GM23338 (cell line): ENCODE measurements at regions not wholly inside any gene's neighbourhood (a gene's known extent, or its start where the extent isn't known, plus 50 kb on each side); places are given as distances from the start of the nearest gene placed in this dataset.
A peak's percentile ranks its signal among the peaks of the same experiment; 100 is the strongest.

Source experiments
- ATAC-seq: fragments of 200-7000 bp; cut with Tn5 transposase; 3 replicates; pipeline ENCODE4 v1.9.1; 2020
- DNase-seq: peaks from one replicate; pipeline ENCODE4 v3.0.0-alpha.2; 2015; ENCODE audit warnings: low spot score
- H2AFZ ChIP-seq: fragments of 200-600 bp; sonication (generic); 2 replicates; pipeline ENCODE4 v1.8.0; 2016; ENCODE audit warnings: antibody characterized with exemption, mild to moderate bottlenecking, moderate library complexity
- H3F3A ChIP-seq: fragments of 200-600 bp; sonication (generic); replicated peaks from 2 replicates; pipeline ENCODE4 v1.8.0; 2017; ENCODE audit warnings: antibody characterized with exemption, mixed run types, low read depth
- H3K27ac ChIP-seq: fragments of 200-600 bp; sonication (generic); 2 replicates; pipeline ENCODE4 v1.6.1; 2016; ENCODE audit warnings: low read depth
- H3K27me3 ChIP-seq: fragments of 200-600 bp; sonication (generic); 2 replicates; pipeline ENCODE4 v1.8.0; 2016; ENCODE audit warnings: mild to moderate bottlenecking, mixed run types, moderate library complexity; ENCODE audit not compliant: insufficient read depth
- H3K36me3 ChIP-seq: fragments of 200-600 bp; sonication (generic); 2 replicates; pipeline ENCODE4 v1.8.0; 2016; ENCODE audit warnings: mild to moderate bottlenecking; ENCODE audit not compliant: insufficient read depth
- H3K4me1 ChIP-seq: fragments of 200-600 bp; sonication (generic); 2 replicates; pipeline ENCODE4 v1.8.0; 2016; ENCODE audit warnings: mild to moderate bottlenecking, moderate library complexity; ENCODE audit not compliant: insufficient read depth
- H3K4me2 ChIP-seq: fragments of 200-600 bp; sonication (generic); 2 replicates; pipeline ENCODE4 v1.7.1; 2017; ENCODE audit warnings: mixed run types
- H3K4me3 ChIP-seq: fragments of 200-600 bp; sonication (generic); 2 replicates; pipeline ENCODE4 v1.6.1; 2016; ENCODE audit warnings: mixed run types
- H3K79me2 ChIP-seq: fragments of 200-600 bp; sonication (generic); replicated peaks from 2 replicates; pipeline ENCODE4 v1.8.0; 2017; ENCODE audit warnings: mild to moderate bottlenecking; ENCODE audit not compliant: insufficient read depth
- H3K9me2 ChIP-seq: fragments of 200-600 bp; sonication (generic); 2 replicates; pipeline ENCODE4 v1.8.0; 2017; ENCODE audit not compliant: insufficient read depth
- H4K20me1 ChIP-seq: fragments of 200-600 bp; sonication (generic); replicated peaks from 2 replicates; pipeline ENCODE4 v1.8.0; 2017; ENCODE audit warnings: mild to moderate bottlenecking; ENCODE audit not compliant: insufficient read depth
- H3K27ac Mint-ChIP-seq: 2 replicates; pipeline ENCODE4 v1.8.0; 2020; ENCODE audit warnings: inconsistent platforms, mild to moderate bottlenecking, moderate library complexity, mixed read lengths
- H3K27me3 Mint-ChIP-seq: 3 replicates; pipeline ENCODE4 v1.8.0; 2022; ENCODE audit warnings: low read depth, mild to moderate bottlenecking, moderate library complexity, mixed read lengths, inconsistent platforms; ENCODE audit not compliant: insufficient read depth, poor library complexity
- H3K36me3 Mint-ChIP-seq: 3 replicates; pipeline ENCODE4 v1.8.0; 2021; ENCODE audit warnings: low read depth, mild to moderate bottlenecking, inconsistent platforms, moderate library complexity, mixed read lengths
- H3K4me1 Mint-ChIP-seq: 3 replicates; pipeline ENCODE4 v1.8.0; 2020; ENCODE audit warnings: mild to moderate bottlenecking, inconsistent platforms, mixed read lengths
- H3K4me3 Mint-ChIP-seq: 3 replicates; pipeline ENCODE4 v1.8.0; 2021; ENCODE audit warnings: moderate library complexity, mild to moderate bottlenecking, inconsistent platforms, mixed read lengths
- H3K9me3 Mint-ChIP-seq: 3 replicates; pipeline ENCODE4 v1.8.0; 2020; ENCODE audit warnings: moderate library complexity, mild to moderate bottlenecking, inconsistent platforms, mixed read lengths
- EZH2 ChIP-seq: fragments of 200-600 bp; sonication (generic); IDR thresholded peaks from one replicate; pipeline ENCODE4 v1.8.0; 2017; ENCODE audit warnings: antibody characterized with exemption, mild to moderate bottlenecking, low read depth; ENCODE audit not compliant: unreplicated experiment
- JUNB ChIP-seq: IDR thresholded peaks from one replicate; pipeline ENCODE4 v1.6.1; 2016; ENCODE audit warnings: antibody characterized with exemption; ENCODE audit not compliant: unreplicated experiment
- NANOG ChIP-seq: IDR thresholded peaks from 2 replicates; pipeline ENCODE4 v1.6.1; 2016; ENCODE audit warnings: antibody characterized with exemption, borderline replicate concordance
- POLR2AphosphoS5 ChIP-seq: IDR thresholded peaks from 2 replicates; pipeline ENCODE4 v1.6.1; 2016; ENCODE audit warnings: antibody characterized with exemption, low read depth
- STAT1 ChIP-seq: IDR thresholded peaks from one replicate; pipeline ENCODE4 v1.6.1; 2016; ENCODE audit warnings: antibody characterized with exemption; ENCODE audit not compliant: unreplicated experiment
- ZNF114 ChIP-seq: fragments of 250-450 bp; sonication (Bioruptor Pico); IDR thresholded peaks from 2 replicates; pipeline ENCODE4 v1.5.0; 2020; ENCODE audit warnings: mild to moderate bottlenecking, moderate library complexity
- ZNF331 ChIP-seq: fragments of 250-450 bp; sonication (Bioruptor Pico); IDR thresholded peaks from 2 replicates; pipeline ENCODE4 v1.5.0; 2020; ENCODE audit warnings: low read depth, mild to moderate bottlenecking, moderate library complexity
- TF ChIP-seq, protein P1 (sequence below): IDR thresholded peaks from one replicate; pipeline ENCODE4 v1.6.1; 2018; ENCODE audit warnings: antibody characterized with exemption; ENCODE audit not compliant: unreplicated experiment
- TF ChIP-seq, protein P2 (sequence below), 2 experiments: fragments of 200-600 bp in 1 of 2; sonication (generic) in 1 of 2; conservative IDR thresholded peaks; 2 replicates each; pipeline versions ENCODE4 v1.5.1 to v1.6.1; 2016 to 2017; ENCODE audit warnings: antibody characterized with exemption in 2 of 2, low read depth in 2 of 2, mild to moderate bottlenecking in 2 of 2, moderate library complexity in 1 of 2

DNA sequence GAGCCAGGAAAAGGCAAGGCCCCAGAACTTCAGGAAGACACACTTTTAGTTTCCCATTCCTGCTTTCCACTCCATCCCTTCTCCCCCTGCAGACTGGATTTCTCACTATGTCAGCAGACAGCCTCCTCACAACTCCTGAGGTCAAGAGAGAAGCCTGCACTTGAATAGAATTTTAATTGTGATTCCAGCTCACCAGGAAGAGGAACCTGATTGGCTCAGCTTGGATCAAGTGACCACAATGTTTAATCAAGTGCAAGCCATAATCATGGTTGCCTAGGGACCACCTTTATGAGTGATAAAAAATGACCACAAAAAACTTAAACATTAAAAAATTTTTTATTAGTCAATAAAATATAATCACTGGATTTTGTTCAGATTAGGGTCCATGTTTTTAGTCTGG lies 244.7 kb upstream of the RHOBTB1 start:
- Histone ChIP-seq H3K79me2 (no peaks in the 10 kb centered on the region), H3K36me3 (no peaks in the 10 kb centered on the region), H4K20me1 (no peaks in the 10 kb centered on the region), H3K4me2 (no peak overlapping the region), H3K4me3 (no peak overlapping the region), H3K27me3 (no peaks in the 10 kb centered on the region), H3K9me2 (no peaks in the 10 kb centered on the region), H3K27ac (no peak overlapping the region), H3K4me1 (no peaks in the 10 kb centered on the region), H2AFZ (no peak overlapping the region), H3F3A (no peaks in the 10 kb centered on the region)
- Mint-ChIP-seq H3K36me3 (peaks cover 11% of the 10 kb centered on the region; the same call in 2 of the 3 replicates), H3K9me3 (peaks cover 19% of the 10 kb centered on the region), H3K4me3 (no peak overlapping the region), H3K27ac (no peak overlapping the region), H3K27me3 (no peaks in the 10 kb centered on the region), H3K4me1 (no peaks in the 10 kb centered on the region; the same call in 2 of the 3 replicates)
- ATAC-seq (no peak), DNase-seq (peak; percentile 19)
- TF ChIP-seq POLR2AphosphoS5 = no peak
- no peak for TF ChIP-seq ZNF331 (CRISPR knock-in tag)
- no peak for TF ChIP-seq NANOG
- TF ChIP-seq, protein P1, sequence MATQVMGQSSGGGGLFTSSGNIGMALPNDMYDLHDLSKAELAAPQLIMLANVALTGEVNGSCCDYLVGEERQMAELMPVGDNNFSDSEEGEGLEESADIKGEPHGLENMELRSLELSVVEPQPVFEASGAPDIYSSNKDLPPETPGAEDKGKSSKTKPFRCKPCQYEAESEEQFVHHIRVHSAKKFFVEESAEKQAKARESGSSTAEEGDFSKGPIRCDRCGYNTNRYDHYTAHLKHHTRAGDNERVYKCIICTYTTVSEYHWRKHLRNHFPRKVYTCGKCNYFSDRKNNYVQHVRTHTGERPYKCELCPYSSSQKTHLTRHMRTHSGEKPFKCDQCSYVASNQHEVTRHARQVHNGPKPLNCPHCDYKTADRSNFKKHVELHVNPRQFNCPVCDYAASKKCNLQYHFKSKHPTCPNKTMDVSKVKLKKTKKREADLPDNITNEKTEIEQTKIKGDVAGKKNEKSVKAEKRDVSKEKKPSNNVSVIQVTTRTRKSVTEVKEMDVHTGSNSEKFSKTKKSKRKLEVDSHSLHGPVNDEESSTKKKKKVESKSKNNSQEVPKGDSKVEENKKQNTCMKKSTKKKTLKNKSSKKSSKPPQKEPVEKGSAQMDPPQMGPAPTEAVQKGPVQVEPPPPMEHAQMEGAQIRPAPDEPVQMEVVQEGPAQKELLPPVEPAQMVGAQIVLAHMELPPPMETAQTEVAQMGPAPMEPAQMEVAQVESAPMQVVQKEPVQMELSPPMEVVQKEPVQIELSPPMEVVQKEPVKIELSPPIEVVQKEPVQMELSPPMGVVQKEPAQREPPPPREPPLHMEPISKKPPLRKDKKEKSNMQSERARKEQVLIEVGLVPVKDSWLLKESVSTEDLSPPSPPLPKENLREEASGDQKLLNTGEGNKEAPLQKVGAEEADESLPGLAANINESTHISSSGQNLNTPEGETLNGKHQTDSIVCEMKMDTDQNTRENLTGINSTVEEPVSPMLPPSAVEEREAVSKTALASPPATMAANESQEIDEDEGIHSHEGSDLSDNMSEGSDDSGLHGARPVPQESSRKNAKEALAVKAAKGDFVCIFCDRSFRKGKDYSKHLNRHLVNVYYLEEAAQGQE = no peak
- TF ChIP-seq EZH2 = no peak
- TF ChIP-seq, protein P2, sequence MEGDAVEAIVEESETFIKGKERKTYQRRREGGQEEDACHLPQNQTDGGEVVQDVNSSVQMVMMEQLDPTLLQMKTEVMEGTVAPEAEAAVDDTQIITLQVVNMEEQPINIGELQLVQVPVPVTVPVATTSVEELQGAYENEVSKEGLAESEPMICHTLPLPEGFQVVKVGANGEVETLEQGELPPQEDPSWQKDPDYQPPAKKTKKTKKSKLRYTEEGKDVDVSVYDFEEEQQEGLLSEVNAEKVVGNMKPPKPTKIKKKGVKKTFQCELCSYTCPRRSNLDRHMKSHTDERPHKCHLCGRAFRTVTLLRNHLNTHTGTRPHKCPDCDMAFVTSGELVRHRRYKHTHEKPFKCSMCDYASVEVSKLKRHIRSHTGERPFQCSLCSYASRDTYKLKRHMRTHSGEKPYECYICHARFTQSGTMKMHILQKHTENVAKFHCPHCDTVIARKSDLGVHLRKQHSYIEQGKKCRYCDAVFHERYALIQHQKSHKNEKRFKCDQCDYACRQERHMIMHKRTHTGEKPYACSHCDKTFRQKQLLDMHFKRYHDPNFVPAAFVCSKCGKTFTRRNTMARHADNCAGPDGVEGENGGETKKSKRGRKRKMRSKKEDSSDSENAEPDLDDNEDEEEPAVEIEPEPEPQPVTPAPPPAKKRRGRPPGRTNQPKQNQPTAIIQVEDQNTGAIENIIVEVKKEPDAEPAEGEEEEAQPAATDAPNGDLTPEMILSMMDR (conservative IDR thresholded peaks at IDR 0.05; ENCODE audit: low read depth in 2 of 2) = no peak
- TF ChIP-seq JUNB = no peak
- no peak for TF ChIP-seq ZNF114 (CRISPR knock-in tag)

DNA sequence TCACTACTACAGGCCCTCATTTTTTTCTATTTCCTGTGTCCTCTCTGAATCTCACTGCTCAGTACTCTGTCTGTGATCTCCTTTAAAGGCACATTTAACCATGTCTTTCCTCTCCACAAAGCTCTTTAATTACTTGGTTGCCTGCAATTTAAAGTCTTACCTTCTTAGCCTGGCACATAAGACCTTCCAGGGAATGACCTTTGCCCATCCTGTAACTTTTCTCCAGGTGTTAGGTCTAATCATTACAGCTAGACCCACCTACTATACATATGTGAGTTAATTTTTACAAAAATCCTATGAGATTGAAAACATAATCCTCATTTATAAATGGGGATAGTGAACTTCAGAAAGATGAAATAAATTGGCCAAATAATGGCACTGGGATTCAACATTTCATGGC lies 244.1 kb upstream of the RHOBTB1 start:
- no peak for DNase-seq
- no peak for ATAC-seq
- no peaks in the 10 kb centered on the region for H3K27me3 Mint-ChIP-seq
- H3K36me3 Mint-ChIP-seq = peaks cover 8% of the 10 kb centered on the region; the same call in 2 of the 3 replicates
- H3K9me2 ChIP-seq = no peaks in the 10 kb centered on the region
- H3K36me3 ChIP-seq = no peaks in the 10 kb centered on the region
- H4K20me1 ChIP-seq = no peaks in the 10 kb centered on the region
- no peak overlapping the region for H3K4me3 Mint-ChIP-seq
- H3K4me1 Mint-ChIP-seq = no peaks in the 10 kb centered on the region; the same call in 2 of the 3 replicates
- H3F3A ChIP-seq = no peaks in the 10 kb centered on the region
- no peaks in the 10 kb centered on the region for H3K4me1 ChIP-seq
- no peak overlapping the region for H3K4me3 ChIP-seq
- H3K27ac ChIP-seq = no peak overlapping the region
- peaks cover 16% of the 10 kb centered on the region for H3K9me3 Mint-ChIP-seq
- no peaks in the 10 kb centered on the region for H3K27me3 ChIP-seq
- H3K79me2 ChIP-seq = no peaks in the 10 kb centered on the region
- no peak overlapping the region for H2AFZ ChIP-seq
- no peak overlapping the region for H3K4me2 ChIP-seq
- no peak overlapping the region for H3K27ac Mint-ChIP-seq
- TF ChIP-seq, protein P2 (conservative IDR thresholded peaks at IDR 0.05; ENCODE audit: low read depth in 2 of 2) = no peak
- TF ChIP-seq EZH2 = no peak
- TF ChIP-seq STAT1 = no peak
- no peak for TF ChIP-seq ZNF114 (CRISPR knock-in tag)
